C4-2B (cell line): ENCODE measurements at regions not wholly inside any gene's neighbourhood (a gene's known extent, or its start where the extent isn't known, plus 50 kb on each side); places are given as distances from the start of the nearest gene placed in this dataset.

ENCODE experiments used
- CTCF ChIP-seq: fragments of 450-650 bp; conservative IDR thresholded peaks from 2 replicates; pipeline ENCODE4 v1.5.1; 2017; ENCODE audit warnings: mild to moderate bottlenecking
- ZFX ChIP-seq: fragments of 450-650 bp; IDR thresholded peaks from 2 replicates; pipeline ENCODE4 v1.6.1; 2017

GRCh38 chr2:125711075-125711474, 944.9 kb upstream of the GYPC start:
- TF ChIP-seq CTCF (no peak), ZFX (no peak)
